ENCODE measurements at regions not wholly inside any gene's neighbourhood (a gene's known extent, or its start where the extent isn't known, plus 50 kb on each side); places are given as distances from the start of the nearest gene placed in this dataset.

DNA sequence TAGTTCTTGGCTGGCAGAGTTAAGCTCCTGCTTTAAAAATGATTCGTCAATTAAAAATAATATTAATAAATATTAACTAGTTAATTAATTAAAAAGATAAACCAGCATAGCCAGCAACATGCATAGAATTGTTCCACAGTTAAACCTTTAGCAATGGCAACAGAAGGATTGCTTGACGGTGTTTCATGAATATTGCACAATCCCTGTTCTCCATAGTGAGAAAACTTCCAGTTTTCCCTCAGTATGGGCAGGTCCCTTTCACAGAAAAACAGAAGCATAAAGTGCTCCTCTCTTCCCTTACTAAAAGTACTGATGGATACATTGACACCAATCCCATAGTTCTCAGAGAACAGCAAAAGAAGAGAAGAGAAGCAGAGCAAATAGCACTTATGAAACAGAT is 71.4 kb upstream of the CAST start:
- TF ChIP-seq POLR2A (IDR thresholded peaks at IDR 0.05; ENCODE audit: low read length) (no peak), GATA1 (IDR thresholded peaks at IDR 0.05; ENCODE audit: low read depth, low read length) (no peak)

Measured in erythroblast (primary cell).